HEK293 (cell line): ENCODE measurements at regions not wholly inside any gene's neighbourhood (a gene's known extent, or its start where the extent isn't known, plus 50 kb on each side); places are given as distances from the start of the nearest gene placed in this dataset.

ENCODE experiments used
- CTCF ChIP-seq: fragments of 450-650 bp; formaldehyde crosslinking; IDR thresholded peaks from 2 replicates; pipeline ENCODE4 v1.5.1; 2016; ENCODE audit warnings: missing biosample characterization, missing genetic modification characterization
- GLI4 ChIP-seq: fragments of 450-650 bp; formaldehyde crosslinking; IDR thresholded peaks from 2 replicates; pipeline ENCODE4 v1.5.1; 2016; ENCODE audit warnings: missing biosample characterization, missing genetic modification characterization
- SP2 ChIP-seq: fragments of 450-650 bp; formaldehyde crosslinking; IDR thresholded peaks from 2 replicates; pipeline ENCODE4 v1.5.1; 2016; ENCODE audit warnings: missing biosample characterization, missing genetic modification characterization
- TCF7L2 ChIP-seq: IDR thresholded peaks from 2 replicates; pipeline ENCODE4 v1.6.1; 2011; ENCODE audit warnings: low read depth, mild to moderate bottlenecking, inconsistent platforms, low read length, moderate library complexity, borderline replicate concordance
- ZBTB49 ChIP-seq: fragments of 450-650 bp; formaldehyde crosslinking; IDR thresholded peaks from 2 replicates; pipeline ENCODE4 v1.5.1; 2016; ENCODE audit warnings: missing biosample characterization, missing genetic modification characterization, low read depth
- ZBTB7A ChIP-seq: fragments of 450-650 bp; formaldehyde crosslinking; IDR thresholded peaks from 2 replicates; pipeline ENCODE4 v1.5.1; 2016; ENCODE audit warnings: low read depth, missing biosample characterization, missing genetic modification characterization
- ZNF274 ChIP-seq, 2 experiments: fragments of 200-500 bp in 1 of 2; fragments of 450-650 bp in 1 of 2; sonication (Bioruptor generic) in 1 of 2; formaldehyde crosslinking in 1 of 2; IDR thresholded peaks; 2 replicates each; pipeline versions ENCODE4 v1.5.1 to v1.6.1; 2014 to 2016; ENCODE audit warnings: borderline replicate concordance in 1 of 2, inconsistent platforms in 1 of 2, low read length in 1 of 2, missing biosample characterization in 1 of 2, missing genetic modification characterization in 1 of 2
- ZNF311 ChIP-seq: fragments of 450-650 bp; formaldehyde crosslinking; IDR thresholded peaks from 2 replicates; pipeline ENCODE4 v1.5.1; 2017; ENCODE audit warnings: missing biosample characterization, missing genetic modification characterization, borderline replicate concordance
- ZNF423 ChIP-seq: fragments of 450-650 bp; formaldehyde crosslinking; IDR thresholded peaks from 2 replicates; pipeline ENCODE4 v1.5.1; 2016; ENCODE audit warnings: missing biosample characterization, missing genetic modification characterization
- ZNF426 ChIP-seq: fragments of 450-650 bp; formaldehyde crosslinking; IDR thresholded peaks from 2 replicates; pipeline ENCODE4 v1.5.1; 2017; ENCODE audit warnings: missing biosample characterization, missing genetic modification characterization, mild to moderate bottlenecking, inconsistent platforms, moderate library complexity
- ZNF561 ChIP-seq: fragments of 450-650 bp; IDR thresholded peaks from 2 replicates; pipeline ENCODE4 v1.5.1; 2018; ENCODE audit warnings: missing biosample characterization, missing genetic modification characterization, borderline replicate concordance
- ZNF677 ChIP-seq: fragments of 450-650 bp; IDR thresholded peaks from 2 replicates; pipeline ENCODE4 v1.5.0; 2018; ENCODE audit warnings: missing biosample characterization, mild to moderate bottlenecking, missing genetic modification characterization, moderate library complexity
- TF ChIP-seq, protein P1 (sequence below): fragments of 450-650 bp; formaldehyde crosslinking; IDR thresholded peaks from 2 replicates; pipeline ENCODE4 v1.5.1; 2017; ENCODE audit warnings: missing biosample characterization, missing genetic modification characterization
- TF ChIP-seq, protein P2 (sequence below): fragments of 450-650 bp; formaldehyde crosslinking; IDR thresholded peaks from 2 replicates; pipeline ENCODE4 v1.5.1; 2016; ENCODE audit warnings: missing biosample characterization, missing genetic modification characterization

DNA sequence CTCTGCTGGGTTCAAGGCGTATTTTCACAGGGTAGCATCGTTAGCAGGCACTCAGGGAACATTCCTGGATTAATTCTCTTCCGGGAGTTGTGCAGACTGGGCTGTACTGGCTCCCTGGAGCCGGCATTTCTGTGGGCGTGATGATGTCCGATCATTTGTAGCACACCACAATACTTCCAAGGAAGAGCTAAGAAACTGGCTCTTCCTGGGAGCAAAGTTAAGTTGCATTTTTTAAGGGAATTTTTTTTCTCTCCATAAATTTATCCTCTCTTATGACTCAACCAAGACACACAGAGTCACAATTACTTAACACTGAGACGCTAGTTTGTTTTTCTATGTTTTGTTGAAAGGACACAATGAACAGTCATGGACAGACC, 211.6 kb upstream of the FOXF1 start:
- TF ChIP-seq CTCF (tag by site-specific recombination), result no peak
- no peak for TF ChIP-seq TCF7L2
- TF ChIP-seq, protein P1, sequence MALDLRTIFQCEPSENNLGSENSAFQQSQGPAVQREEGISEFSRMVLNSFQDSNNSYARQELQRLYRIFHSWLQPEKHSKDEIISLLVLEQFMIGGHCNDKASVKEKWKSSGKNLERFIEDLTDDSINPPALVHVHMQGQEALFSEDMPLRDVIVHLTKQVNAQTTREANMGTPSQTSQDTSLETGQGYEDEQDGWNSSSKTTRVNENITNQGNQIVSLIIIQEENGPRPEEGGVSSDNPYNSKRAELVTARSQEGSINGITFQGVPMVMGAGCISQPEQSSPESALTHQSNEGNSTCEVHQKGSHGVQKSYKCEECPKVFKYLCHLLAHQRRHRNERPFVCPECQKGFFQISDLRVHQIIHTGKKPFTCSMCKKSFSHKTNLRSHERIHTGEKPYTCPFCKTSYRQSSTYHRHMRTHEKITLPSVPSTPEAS, result no peak
- TF ChIP-seq ZNF423 (tag by site-specific recombination), result no peak
- no peak for TF ChIP-seq ZNF274 (IDR thresholded peaks at IDR 0.05; ENCODE audit: low read length)
- no peak for TF ChIP-seq ZNF274 (tag by site-specific recombination; IDR thresholded peaks at IDR 0.05; ENCODE audit: borderline replicate concordance)
- TF ChIP-seq ZBTB7A, result no peak
- TF ChIP-seq, protein P2, sequence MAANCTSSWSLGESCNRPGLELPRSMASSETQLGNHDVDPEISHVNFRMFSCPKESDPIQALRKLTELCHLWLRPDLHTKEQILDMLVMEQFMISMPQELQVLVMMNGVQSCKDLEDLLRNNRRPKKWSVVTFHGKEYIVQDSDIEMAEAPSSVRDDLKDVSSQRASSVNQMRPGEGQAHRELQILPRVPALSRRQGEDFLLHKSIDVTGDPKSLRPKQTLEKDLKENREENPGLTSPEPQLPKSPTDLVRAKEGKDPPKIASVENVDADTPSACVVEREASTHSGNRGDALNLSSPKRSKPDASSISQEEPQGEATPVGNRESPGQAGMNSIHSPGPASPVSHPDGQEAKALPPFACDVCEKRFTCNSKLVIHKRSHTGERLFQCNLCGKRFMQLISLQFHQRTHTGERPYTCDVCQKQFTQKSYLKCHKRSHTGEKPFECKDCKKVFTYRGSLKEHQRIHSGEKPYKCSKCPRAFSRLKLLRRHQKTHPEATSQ (tag by site-specific recombination), result no peak
- TF ChIP-seq ZNF677 (tag by site-specific recombination), result no peak
- TF ChIP-seq SP2 (tag by site-specific recombination), result no peak
- no peak for TF ChIP-seq ZBTB49
- TF ChIP-seq ZNF311 (tag by site-specific recombination), result no peak
- TF ChIP-seq ZNF426, result no peak
- no peak for TF ChIP-seq GLI4
- no peak for TF ChIP-seq ZNF561 (tag by site-specific recombination)
